Retinal pigment epithelial cell (primary cell): ENCODE measurements at regions not wholly inside any gene's neighbourhood (a gene's known extent, or its start where the extent isn't known, plus 50 kb on each side); places are given as distances from the start of the nearest gene placed in this dataset.
"Not testable (repeated sequence)": the region's sequence is repeated elsewhere in the genome, so short reads cannot be mapped to it uniquely, and the experiment has no call there.

Experiments
- DNase-seq: peaks from one replicate; pipeline ENCODE4 v3.0.0-alpha.2; 2010; ENCODE audit warnings: low read depth
- H3K4me3 ChIP-seq: 2 replicates; pipeline ENCODE4 v1.5.1; 2011; ENCODE audit warnings: mild to moderate bottlenecking, low read length, control low read depth, moderate library complexity
- CTCF ChIP-seq: conservative IDR thresholded peaks from 2 replicates; pipeline ENCODE4 v1.5.1; 2011; ENCODE audit warnings: low read depth, low read length, control low read depth, inconsistent platforms

- no peak for TF ChIP-seq CTCF
- DNase-seq, result no peak
- no peak overlapping the region for H3K4me3 ChIP-seq
These were observed 1060.6 kb upstream of the ACO1 start for GRCh38 chr9:31323726-31324444.

- H3K4me3 ChIP-seq, result no peak overlapping the region
- DNase-seq, result no peak
- no peak for TF ChIP-seq CTCF
These were observed 1058.7 kb upstream of the ACO1 start for GRCh38 chr9:31325778-31326177.

- not testable (repeated sequence) for H3K4me3 ChIP-seq, DNase-seq
These were observed 1057.6 kb upstream of the ACO1 start for GRCh38 chr9:31326883-31327282.

GRCh38 chr9:31334837-31335528 lies 1049.5 kb upstream of the ACO1 start:
- DNase-seq, result no peak
- no peak overlapping the region for H3K4me3 ChIP-seq
- TF ChIP-seq CTCF, result no peak

- no peak for TF ChIP-seq CTCF
- DNase-seq, result no peak
These were observed 1048.8 kb upstream of the ACO1 start for GRCh38 chr9:31335529-31336234.

GRCh38 chr9:31336386-31336785 lies 1048.1 kb upstream of the ACO1 start:
- TF ChIP-seq CTCF, result no peak
- no peak for DNase-seq
- no peak overlapping the region for H3K4me3 ChIP-seq

More at GRCh38 chr9:31335529-31336234, 1048.8 kb upstream of the ACO1 start:
- H3K4me3 ChIP-seq, result no peak overlapping the region

GRCh38 chr9:31336841-31337240 lies 1047.6 kb upstream of the ACO1 start:
- no peak overlapping the region for H3K4me3 ChIP-seq
- DNase-seq, result no peak
- TF ChIP-seq CTCF, result no peak
